HG02938 (cell line): ENCODE measurements at regions not wholly inside any gene's neighbourhood (a gene's known extent, or its start where the extent isn't known, plus 50 kb on each side); places are given as distances from the start of the nearest gene placed in this dataset.

Source experiments
- ATAC-seq: cut with Tn5 transposase; IDR thresholded peaks from one replicate; pipeline ENCODE4 v1.9.1; 2021; ENCODE audit warnings: mild to moderate bottlenecking, moderate library complexity; ENCODE audit not compliant: unreplicated experiment

- no peak for ATAC-seq
These were observed 652.5 kb downstream of the KCNJ3 start for GRCh38 chr2:155350783-155351580.

GRCh38 chr2:155332016-155332415, 633.5 kb downstream of the KCNJ3 start:
- no peak for ATAC-seq

GRCh38 chr2:155320236-155320635, 621.7 kb downstream of the KCNJ3 start:
- no peak for ATAC-seq

GRCh38 chr2:155318710-155319109, 620.2 kb downstream of the KCNJ3 start:
- no peak for ATAC-seq

GRCh38 chr2:155315768-155316167, 617.3 kb downstream of the KCNJ3 start:
- ATAC-seq, result no peak

GRCh38 chr2:155310589-155310988, 612.1 kb downstream of the KCNJ3 start:
- no peak for ATAC-seq

- no peak for ATAC-seq
These were observed 611.0 kb downstream of the KCNJ3 start for GRCh38 chr2:155309483-155309882.

- ATAC-seq, result no peak
These were observed 610.0 kb downstream of the KCNJ3 start for GRCh38 chr2:155308367-155309009.

- no peak for ATAC-seq
These were observed 602.7 kb downstream of the KCNJ3 start for GRCh38 chr2:155301221-155301620.

GRCh38 chr2:155298001-155298400, 599.5 kb downstream of the KCNJ3 start:
- ATAC-seq, result no peak

GRCh38 chr2:155294358-155294757, 595.9 kb downstream of the KCNJ3 start:
- ATAC-seq, result no peak

GRCh38 chr2:155281907-155282306, 583.4 kb downstream of the KCNJ3 start:
- ATAC-seq, result no peak

- ATAC-seq, result no peak
These were observed 574.8 kb downstream of the KCNJ3 start for GRCh38 chr2:155273323-155273722.

- no peak for ATAC-seq
These were observed 568.1 kb downstream of the KCNJ3 start for GRCh38 chr2:155266583-155266982.

GRCh38 chr2:155266109-155266508, 567.6 kb downstream of the KCNJ3 start:
- ATAC-seq, result no peak

- ATAC-seq, result no peak
These were observed 558.3 kb downstream of the KCNJ3 start for GRCh38 chr2:155256803-155257202.

GRCh38 chr2:155250800-155251199, 552.3 kb downstream of the KCNJ3 start:
- peak; percentile 63 for ATAC-seq

- no peak for ATAC-seq
These were observed 541.7 kb downstream of the KCNJ3 start for GRCh38 chr2:155240176-155240575.

- ATAC-seq, result no peak
These were observed 537.2 kb downstream of the KCNJ3 start for GRCh38 chr2:155235710-155236109.

- peak; percentile 52 for ATAC-seq
These were observed 525.4 kb downstream of the KCNJ3 start for GRCh38 chr2:155223781-155224406.

GRCh38 chr2:155218945-155219344, 520.5 kb downstream of the KCNJ3 start:
- ATAC-seq, result peak; percentile 44
